ENCODE measurements at regions not wholly inside any gene's neighbourhood (a gene's known extent, or its start where the extent isn't known, plus 50 kb on each side); places are given as distances from the start of the nearest gene placed in this dataset.

DNA sequence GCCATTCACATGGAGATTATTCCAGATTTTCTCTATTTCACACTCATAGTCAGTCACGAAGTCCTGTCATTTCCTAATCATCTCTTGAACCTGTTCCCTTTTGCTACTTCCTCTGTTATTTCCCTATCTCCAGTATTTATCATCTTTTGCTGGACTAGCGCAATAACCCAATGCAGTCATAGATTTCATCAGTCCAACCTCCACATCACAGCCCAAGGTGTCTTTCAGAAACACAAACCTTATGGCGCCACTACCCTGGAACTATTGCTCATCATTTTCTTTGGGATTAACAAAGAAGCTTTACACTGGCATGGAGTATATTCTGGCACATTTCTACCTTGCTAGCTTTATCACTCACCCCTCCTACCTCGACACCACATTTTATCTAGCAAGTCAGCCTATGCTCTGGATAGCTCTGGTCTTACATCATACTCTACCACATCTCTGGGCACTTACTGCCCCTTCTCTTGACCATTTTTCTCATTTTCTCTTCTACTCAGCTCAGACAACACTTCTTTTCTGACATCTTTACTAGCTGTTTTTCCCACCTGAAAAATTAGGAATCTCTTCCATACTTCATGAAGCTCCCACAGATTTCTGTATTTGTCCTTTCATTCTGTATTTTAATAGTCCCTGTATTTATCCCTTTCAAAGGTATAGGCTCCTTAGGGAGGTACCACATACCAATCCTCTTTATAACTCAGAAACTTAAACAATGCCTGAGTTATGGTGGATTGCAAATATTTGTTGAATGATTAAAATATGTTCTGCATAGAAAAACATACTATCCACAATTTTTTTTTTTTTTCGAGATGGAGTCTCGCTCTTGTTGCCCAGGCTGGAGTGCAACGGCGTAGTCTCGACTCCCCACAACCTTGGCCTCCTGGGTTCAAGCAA lies 534.7 kb downstream of the KLF12 start:
- no peaks in the 10 kb centered on the region for H3K27me3 ChIP-seq (ENCODE audit: control insufficient read depth, insufficient read depth, low read length)
- H3K36me3 ChIP-seq (ENCODE audit: control insufficient read depth, insufficient read depth, low read length): no peaks in the 10 kb centered on the region
- H3K4me3 ChIP-seq (ENCODE audit: low read depth, low read length): no peak overlapping the region
- TF ChIP-seq, protein P1, sequence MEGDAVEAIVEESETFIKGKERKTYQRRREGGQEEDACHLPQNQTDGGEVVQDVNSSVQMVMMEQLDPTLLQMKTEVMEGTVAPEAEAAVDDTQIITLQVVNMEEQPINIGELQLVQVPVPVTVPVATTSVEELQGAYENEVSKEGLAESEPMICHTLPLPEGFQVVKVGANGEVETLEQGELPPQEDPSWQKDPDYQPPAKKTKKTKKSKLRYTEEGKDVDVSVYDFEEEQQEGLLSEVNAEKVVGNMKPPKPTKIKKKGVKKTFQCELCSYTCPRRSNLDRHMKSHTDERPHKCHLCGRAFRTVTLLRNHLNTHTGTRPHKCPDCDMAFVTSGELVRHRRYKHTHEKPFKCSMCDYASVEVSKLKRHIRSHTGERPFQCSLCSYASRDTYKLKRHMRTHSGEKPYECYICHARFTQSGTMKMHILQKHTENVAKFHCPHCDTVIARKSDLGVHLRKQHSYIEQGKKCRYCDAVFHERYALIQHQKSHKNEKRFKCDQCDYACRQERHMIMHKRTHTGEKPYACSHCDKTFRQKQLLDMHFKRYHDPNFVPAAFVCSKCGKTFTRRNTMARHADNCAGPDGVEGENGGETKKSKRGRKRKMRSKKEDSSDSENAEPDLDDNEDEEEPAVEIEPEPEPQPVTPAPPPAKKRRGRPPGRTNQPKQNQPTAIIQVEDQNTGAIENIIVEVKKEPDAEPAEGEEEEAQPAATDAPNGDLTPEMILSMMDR (IDR thresholded peaks at IDR 0.05; ENCODE audit: insufficient read depth, low read length, poor library complexity, severe bottlenecking): no peak
- no peak for DNase-seq (ENCODE audit: low read depth)

DNA sequence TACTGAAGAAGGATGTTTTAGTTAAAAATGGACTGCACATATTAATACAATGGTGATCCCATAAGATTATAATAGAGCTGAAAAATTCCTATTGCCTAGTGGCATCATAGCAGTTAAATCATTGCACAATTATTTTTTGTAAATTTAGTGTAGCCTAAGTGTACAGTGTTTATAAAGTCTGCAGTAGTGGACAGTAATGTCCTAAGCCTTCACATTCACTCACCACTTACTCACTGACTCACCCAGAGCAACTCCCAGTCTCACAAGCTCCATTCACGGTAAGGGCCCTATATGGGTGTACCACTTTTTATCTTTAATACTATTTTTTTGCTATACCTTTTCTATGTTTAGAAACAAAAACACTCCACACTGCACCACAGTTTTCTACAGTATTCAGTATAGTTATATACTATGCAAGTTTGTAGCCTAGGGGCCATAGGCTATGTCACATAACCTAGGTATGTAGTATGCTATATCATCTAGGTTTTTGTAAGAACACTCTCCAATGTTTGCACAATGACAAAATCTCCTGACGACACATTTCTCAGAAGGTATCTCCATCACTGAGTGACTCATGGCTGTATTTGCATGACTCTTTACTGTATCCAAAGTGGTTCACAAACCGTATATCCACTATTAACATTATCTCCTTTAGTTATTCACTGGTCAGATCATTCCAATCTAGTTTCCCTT lies 536.0 kb downstream of the KLF12 start:
- Histone ChIP-seq H3K36me3 (ENCODE audit: control insufficient read depth, insufficient read depth, low read length) (no peaks in the 10 kb centered on the region), H3K4me3 (ENCODE audit: low read depth, low read length) (no peak overlapping the region), H3K27me3 (ENCODE audit: control insufficient read depth, insufficient read depth, low read length) (no peaks in the 10 kb centered on the region)
- TF ChIP-seq, protein P1 (IDR thresholded peaks at IDR 0.05; ENCODE audit: insufficient read depth, low read length, poor library complexity, severe bottlenecking): no peak
- DNase-seq (ENCODE audit: low read depth): no peak

DNA sequence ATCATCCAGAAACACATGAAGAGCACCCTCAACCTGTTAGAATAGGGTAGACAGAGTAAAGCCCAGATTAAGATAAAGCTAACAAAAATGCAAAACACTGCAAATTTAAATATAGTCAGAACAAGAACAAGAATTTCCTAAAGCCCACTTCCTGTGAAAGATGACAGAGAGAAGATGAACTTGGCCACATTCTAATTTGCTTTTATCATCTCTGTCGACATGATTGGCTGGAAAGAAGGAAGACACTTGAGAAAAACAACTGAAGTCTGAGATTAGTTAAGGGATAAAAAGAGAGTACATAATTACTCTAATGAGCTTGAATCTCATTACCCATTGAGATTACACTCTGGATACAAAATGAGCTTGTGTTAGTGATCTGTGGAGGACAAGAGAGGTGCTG lies 537.6 kb downstream of the KLF5 start:
- no peaks in the 10 kb centered on the region for H3K36me3 ChIP-seq (ENCODE audit: control insufficient read depth, insufficient read depth, low read length)
- DNase-seq (ENCODE audit: low read depth): no peak
- no peak overlapping the region for H3K4me3 ChIP-seq (ENCODE audit: low read depth, low read length)
- TF ChIP-seq, protein P1 (IDR thresholded peaks at IDR 0.05; ENCODE audit: insufficient read depth, low read length, poor library complexity, severe bottlenecking): no peak
- H3K27me3 ChIP-seq (ENCODE audit: control insufficient read depth, insufficient read depth, low read length): no peaks in the 10 kb centered on the region

DNA sequence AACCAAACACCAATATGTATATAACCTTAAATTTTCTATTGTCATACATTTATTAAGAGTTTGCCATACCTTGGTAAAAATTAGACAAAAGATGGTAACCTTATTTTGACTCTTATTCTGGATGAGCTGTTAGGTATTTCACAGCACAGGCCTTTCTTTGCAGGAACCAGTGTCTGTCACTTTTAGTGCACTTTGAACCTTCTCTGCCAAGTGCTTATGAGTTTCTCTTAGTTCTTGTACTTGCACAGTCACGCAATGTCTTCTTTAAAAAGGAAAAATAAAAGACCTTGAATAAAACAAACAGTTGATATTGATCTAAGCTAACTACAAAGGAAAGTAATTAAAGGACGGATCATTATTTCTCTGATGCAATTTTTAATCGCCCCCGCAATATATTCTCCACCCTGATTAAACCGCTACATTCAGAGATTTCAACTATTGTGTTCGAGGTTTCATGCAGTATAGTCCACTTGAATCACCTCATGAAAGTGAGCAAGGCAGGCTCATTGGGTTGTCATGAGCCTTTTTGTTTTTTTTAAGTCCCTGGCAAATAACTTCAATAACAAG lies 534.5 kb downstream of the KLF5 start:
- H3K36me3 ChIP-seq (ENCODE audit: control insufficient read depth, insufficient read depth, low read length): no peaks in the 10 kb centered on the region
- no peak for DNase-seq (ENCODE audit: low read depth)
- H3K4me3 ChIP-seq (ENCODE audit: low read depth, low read length): no peak overlapping the region
- no peaks in the 10 kb centered on the region for H3K27me3 ChIP-seq (ENCODE audit: control insufficient read depth, insufficient read depth, low read length)
- TF ChIP-seq, protein P1 (IDR thresholded peaks at IDR 0.05; ENCODE audit: insufficient read depth, low read length, poor library complexity, severe bottlenecking): no peak

DNA sequence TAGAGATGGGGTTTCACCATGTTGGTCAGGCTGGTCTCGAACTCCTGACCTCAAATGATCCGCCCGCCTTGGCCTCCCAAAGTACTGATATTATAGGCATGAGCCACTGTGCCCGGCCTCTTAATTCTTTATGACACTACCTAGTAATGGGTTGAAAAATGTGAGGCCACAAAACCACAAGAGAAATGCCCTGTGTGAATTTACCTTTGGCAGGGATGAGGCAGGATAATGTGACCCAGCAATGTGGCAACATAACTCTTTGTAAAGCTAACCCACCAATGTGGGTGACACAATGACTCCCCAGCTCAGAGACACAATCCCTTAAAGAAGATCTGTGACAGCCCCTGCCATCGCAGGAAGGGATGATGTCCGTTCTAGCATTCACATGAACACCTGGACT lies 533.1 kb downstream of the KLF5 start:
- DNase-seq (ENCODE audit: low read depth): no peak
- TF ChIP-seq, protein P1 (IDR thresholded peaks at IDR 0.05; ENCODE audit: insufficient read depth, low read length, poor library complexity, severe bottlenecking): no peak
- Histone ChIP-seq H3K4me3 (ENCODE audit: low read depth, low read length) (no peak overlapping the region), H3K27me3 (ENCODE audit: control insufficient read depth, insufficient read depth, low read length) (no peaks in the 10 kb centered on the region), H3K36me3 (ENCODE audit: control insufficient read depth, insufficient read depth, low read length) (no peaks in the 10 kb centered on the region)

Data from kidney epithelial cell (primary cell).